SH-SY5Y (cell line): ENCODE measurements at regions not wholly inside any gene's neighbourhood (a gene's known extent, or its start where the extent isn't known, plus 50 kb on each side); places are given as distances from the start of the nearest gene placed in this dataset.
A peak's percentile ranks its signal among the peaks of the same experiment; 100 is the strongest.

Source experiments
- GATA2 ChIP-seq: IDR thresholded peaks from 2 replicates; pipeline ENCODE4 v1.6.1; 2011; ENCODE audit warnings: mild to moderate bottlenecking, low read depth, low read length
- GATA3 ChIP-seq: IDR thresholded peaks from 2 replicates; pipeline ENCODE4 v1.6.1; 2011; ENCODE audit warnings: low read depth, mild to moderate bottlenecking, low read length, moderate library complexity

DNA sequence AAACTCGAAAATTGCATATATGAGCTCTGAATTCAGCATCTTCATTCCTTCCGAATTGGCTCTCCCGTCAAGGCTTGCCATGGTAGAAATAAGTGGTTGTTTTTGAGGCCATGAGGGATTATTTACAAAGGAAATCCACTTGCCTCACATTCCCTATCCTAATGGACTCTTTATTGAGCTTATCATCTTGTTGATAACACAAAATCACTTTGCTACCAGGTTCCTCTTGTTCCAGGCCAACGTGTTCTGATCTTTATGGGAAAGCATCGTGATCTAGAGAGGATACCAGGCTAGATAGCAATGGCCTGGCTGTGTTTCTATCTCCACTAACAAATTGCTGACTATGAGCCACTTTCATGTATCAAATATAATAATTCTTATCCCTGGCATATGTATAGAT, 811.7 kb downstream of the TLR4 start:
- TF ChIP-seq GATA3 (no peak; the same call in 1 of the 2 replicates), GATA2 (peak; percentile 59; the same call in 1 of the 2 replicates)
